GM19025 (cell line): ENCODE measurements at regions not wholly inside any gene's neighbourhood (a gene's known extent, or its start where the extent isn't known, plus 50 kb on each side); places are given as distances from the start of the nearest gene placed in this dataset.

Experiments
- ATAC-seq: cut with Tn5 transposase; IDR thresholded peaks from one replicate; pipeline ENCODE4 v1.9.1; 2021; ENCODE audit warnings: mild to moderate bottlenecking, low read depth, moderate library complexity; ENCODE audit not compliant: unreplicated experiment

GRCh38 chr2:118791483-118791882 is 56.0 kb downstream of the EN1 start:
- ATAC-seq = no peak

GRCh38 chr2:118786746-118787145 is 60.7 kb downstream of the EN1 start:
- ATAC-seq = no peak

- ATAC-seq = no peak
These were observed 62.6 kb downstream of the EN1 start for GRCh38 chr2:118784860-118785259.

- no peak for ATAC-seq
These were observed 68.1 kb downstream of the EN1 start for GRCh38 chr2:118779362-118779761.

- ATAC-seq = no peak
These were observed 72.9 kb downstream of the EN1 start for GRCh38 chr2:118774458-118775133.

- ATAC-seq = no peak
These were observed 73.6 kb downstream of the EN1 start for GRCh38 chr2:118773826-118774225.

GRCh38 chr2:118772487-118773200 is 74.8 kb downstream of the EN1 start:
- ATAC-seq = no peak

GRCh38 chr2:118769707-118770400 is 77.6 kb downstream of the EN1 start:
- no peak for ATAC-seq

GRCh38 chr2:118766871-118767270 is 80.6 kb downstream of the EN1 start:
- no peak for ATAC-seq

GRCh38 chr2:118764855-118765254 is 82.6 kb downstream of the EN1 start:
- no peak for ATAC-seq

GRCh38 chr2:118763797-118764196 is 83.7 kb downstream of the EN1 start:
- ATAC-seq = no peak

GRCh38 chr2:118762290-118762689 is 85.2 kb downstream of the EN1 start:
- ATAC-seq = no peak

GRCh38 chr2:118761771-118762170 is 85.7 kb downstream of the EN1 start:
- ATAC-seq = no peak

- ATAC-seq = no peak
These were observed 91.5 kb downstream of the EN1 start for GRCh38 chr2:118755901-118756300.

- ATAC-seq = no peak
These were observed 92.1 kb downstream of the EN1 start for GRCh38 chr2:118755384-118755783.

- ATAC-seq = no peak
These were observed 94.6 kb downstream of the EN1 start for GRCh38 chr2:118752762-118753429.

GRCh38 chr2:118750959-118751565 is 96.4 kb downstream of the EN1 start:
- ATAC-seq = no peak

GRCh38 chr2:118748245-118748885 is 99.1 kb downstream of the EN1 start:
- ATAC-seq = no peak

- no peak for ATAC-seq
These were observed 99.8 kb downstream of the EN1 start for GRCh38 chr2:118747637-118748036.

GRCh38 chr2:118747066-118747465 is 100.4 kb downstream of the EN1 start:
- no peak for ATAC-seq
